ENCODE measurements at regions not wholly inside any gene's neighbourhood (a gene's known extent, or its start where the extent isn't known, plus 50 kb on each side); places are given as distances from the start of the nearest gene placed in this dataset.

- peak; percentile 18 for DNase-seq
Observed at GRCh38 chr9:31486630-31487029, 897.8 kb upstream of the ACO1 start.

GRCh38 chr9:31490551-31491106 is 893.8 kb upstream of the ACO1 start:
- no peak for DNase-seq

- no peak for DNase-seq
Observed at GRCh38 chr9:31492229-31492628, 892.2 kb upstream of the ACO1 start.

- DNase-seq: no peak
Observed at GRCh38 chr9:31500422-31500821, 884.0 kb upstream of the ACO1 start.

GRCh38 chr9:31519011-31519410 is 865.4 kb upstream of the ACO1 start:
- DNase-seq: peak; percentile 50

GRCh38 chr9:31519424-31519823 is 865.0 kb upstream of the ACO1 start:
- DNase-seq: no peak

GRCh38 chr9:31519826-31520225 is 864.6 kb upstream of the ACO1 start:
- no peak for DNase-seq

- DNase-seq: no peak
Observed at GRCh38 chr9:31520301-31521085, 864.0 kb upstream of the ACO1 start.

GRCh38 chr9:31535651-31536050 is 848.8 kb upstream of the ACO1 start:
- no peak for DNase-seq

GRCh38 chr9:31536471-31536870 is 848.0 kb upstream of the ACO1 start:
- no peak for DNase-seq

GRCh38 chr9:31541721-31542281 is 842.6 kb upstream of the ACO1 start:
- no peak for DNase-seq

- DNase-seq: peak; percentile 65
Observed at GRCh38 chr9:31542384-31543055, 841.9 kb upstream of the ACO1 start.

GRCh38 chr9:31554941-31555340 is 829.5 kb upstream of the ACO1 start:
- no peak for DNase-seq

- no peak for DNase-seq
Observed at GRCh38 chr9:31556667-31557463, 827.6 kb upstream of the ACO1 start.

- peak; percentile 1 for DNase-seq
Observed at GRCh38 chr9:31572190-31572589, 812.3 kb upstream of the ACO1 start.

GRCh38 chr9:31573561-31573960 is 810.9 kb upstream of the ACO1 start:
- no peak for DNase-seq

- DNase-seq: peak; percentile 6
Observed at GRCh38 chr9:31574006-31574765, 810.3 kb upstream of the ACO1 start.

GRCh38 chr9:31582071-31582470 is 802.4 kb upstream of the ACO1 start:
- DNase-seq: no peak

- no peak for DNase-seq
Observed at GRCh38 chr9:31582561-31582960, 801.9 kb upstream of the ACO1 start.

- no peak for DNase-seq
Observed at GRCh38 chr9:31585158-31585557, 799.3 kb upstream of the ACO1 start.

- no peak for DNase-seq
Observed at GRCh38 chr9:31587146-31587545, 797.3 kb upstream of the ACO1 start.

GRCh38 chr9:31588006-31588405 is 796.4 kb upstream of the ACO1 start:
- peak; percentile 34 for DNase-seq
